Astrocyte of the cerebellum (primary cell): ENCODE measurements at regions not wholly inside any gene's neighbourhood (a gene's known extent, or its start where the extent isn't known, plus 50 kb on each side); places are given as distances from the start of the nearest gene placed in this dataset.

Experiments
- DNase-seq: peaks from one replicate; pipeline ENCODE4 v3.0.0-alpha.2; 2011; ENCODE audit warnings: low read depth
- H3K4me3 ChIP-seq: 2 replicates; pipeline ENCODE4 v1.5.1; 2011; ENCODE audit warnings: mild to moderate bottlenecking, low read depth, low read length, moderate library complexity
- in situ Hi-C: cut with HindIII; loops from 2 replicates; pipeline ENCODE4 v1.10.0; 2017; ENCODE audit warnings: low sequenced_read_pairs
- TF ChIP-seq, protein P1 (sequence below): IDR thresholded peaks from 2 replicates; pipeline ENCODE4 v1.5.1; 2012; ENCODE audit warnings: low read length, low read depth, moderate library complexity, mild to moderate bottlenecking; ENCODE audit errors: missing control alignments

DNA sequence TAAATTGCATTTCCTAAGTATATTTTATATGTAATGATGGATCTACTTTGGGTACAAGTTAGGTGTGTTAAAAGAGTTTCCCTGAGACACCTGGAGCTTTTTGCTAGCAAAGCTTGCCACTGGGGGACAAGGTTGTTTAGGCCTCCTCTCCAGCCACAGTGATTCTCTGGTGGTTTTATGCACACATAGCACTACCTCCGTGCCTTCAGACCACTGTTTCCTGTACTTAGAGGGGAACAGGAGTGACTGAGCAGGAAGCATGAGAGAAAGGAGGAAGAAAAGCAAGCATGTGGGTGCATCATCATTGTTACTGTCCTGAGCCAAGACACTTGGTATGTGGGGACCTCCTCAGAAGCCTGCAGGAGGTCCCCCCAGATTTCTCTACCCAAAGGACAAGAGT, 272.1 kb downstream of the RASEF start:
- TF ChIP-seq, protein P1, sequence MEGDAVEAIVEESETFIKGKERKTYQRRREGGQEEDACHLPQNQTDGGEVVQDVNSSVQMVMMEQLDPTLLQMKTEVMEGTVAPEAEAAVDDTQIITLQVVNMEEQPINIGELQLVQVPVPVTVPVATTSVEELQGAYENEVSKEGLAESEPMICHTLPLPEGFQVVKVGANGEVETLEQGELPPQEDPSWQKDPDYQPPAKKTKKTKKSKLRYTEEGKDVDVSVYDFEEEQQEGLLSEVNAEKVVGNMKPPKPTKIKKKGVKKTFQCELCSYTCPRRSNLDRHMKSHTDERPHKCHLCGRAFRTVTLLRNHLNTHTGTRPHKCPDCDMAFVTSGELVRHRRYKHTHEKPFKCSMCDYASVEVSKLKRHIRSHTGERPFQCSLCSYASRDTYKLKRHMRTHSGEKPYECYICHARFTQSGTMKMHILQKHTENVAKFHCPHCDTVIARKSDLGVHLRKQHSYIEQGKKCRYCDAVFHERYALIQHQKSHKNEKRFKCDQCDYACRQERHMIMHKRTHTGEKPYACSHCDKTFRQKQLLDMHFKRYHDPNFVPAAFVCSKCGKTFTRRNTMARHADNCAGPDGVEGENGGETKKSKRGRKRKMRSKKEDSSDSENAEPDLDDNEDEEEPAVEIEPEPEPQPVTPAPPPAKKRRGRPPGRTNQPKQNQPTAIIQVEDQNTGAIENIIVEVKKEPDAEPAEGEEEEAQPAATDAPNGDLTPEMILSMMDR, result no peak
- in situ Hi-C loops, result no loop called here

DNA sequence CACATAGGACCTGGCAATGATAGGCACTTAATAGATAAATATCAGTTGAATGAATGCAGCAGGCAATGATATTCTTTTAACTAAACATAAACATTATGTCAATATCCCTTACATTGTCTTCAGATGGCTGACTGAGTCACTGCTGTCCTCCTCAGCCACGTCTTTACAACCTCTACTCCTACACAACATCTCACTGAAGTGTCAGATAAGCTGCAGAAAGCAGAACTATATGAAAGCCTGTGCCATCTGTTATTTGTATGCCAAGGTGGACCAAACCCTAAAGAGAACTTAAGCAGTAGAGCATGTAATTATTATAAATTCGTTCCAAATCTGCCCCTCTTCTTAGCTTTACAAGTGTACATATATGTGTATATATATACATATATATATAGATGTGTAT, 271.2 kb downstream of the RASEF start:
- in situ Hi-C loops, result no loop called here
- no peak overlapping the region for H3K4me3 ChIP-seq
- TF ChIP-seq, protein P1, result no peak
- no peak for DNase-seq

More for the DNA sequence above, 272.1 kb downstream of the RASEF start:
- H3K4me3 ChIP-seq, result no peak overlapping the region
- DNase-seq, result no peak

DNA sequence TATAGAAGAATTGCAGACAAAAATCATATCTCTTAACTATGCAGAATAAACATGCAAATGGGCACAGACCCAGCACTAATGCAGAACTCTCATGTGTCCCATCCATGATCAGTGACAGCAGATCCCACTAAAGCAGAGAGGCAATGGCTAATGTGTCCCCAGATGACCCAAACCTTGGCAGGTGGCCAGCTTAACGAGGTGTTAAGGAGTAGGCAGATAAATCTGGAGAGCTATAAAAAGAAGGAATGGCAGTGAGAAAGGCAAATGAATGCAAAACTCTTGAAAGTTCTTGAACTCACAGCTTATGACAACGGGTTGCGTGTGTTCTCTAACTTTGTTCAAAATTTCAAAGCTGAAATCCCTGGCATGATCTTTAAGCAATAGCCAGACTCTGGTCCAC, 265.4 kb downstream of the RASEF start:
- in situ Hi-C loops, result no loop called here
- TF ChIP-seq, protein P1, result no peak
- no peak overlapping the region for H3K4me3 ChIP-seq
- DNase-seq, result no peak

GRCh38 chr9:82799286-82799685, 263.7 kb downstream of the RASEF start:
- DNase-seq, result no peak
- in situ Hi-C loops, result no loop called here
- no peak overlapping the region for H3K4me3 ChIP-seq
- TF ChIP-seq, protein P1, result no peak

GRCh38 chr9:82805027-82805426, 257.9 kb downstream of the RASEF start:
- H3K4me3 ChIP-seq, result no peak overlapping the region
- DNase-seq, result no peak
- TF ChIP-seq, protein P1, result no peak
- in situ Hi-C loops, result no loop called here

- TF ChIP-seq, protein P1, result no peak
- in situ Hi-C loops, result no loop called here
- no peak overlapping the region for H3K4me3 ChIP-seq
- DNase-seq, result no peak
These were observed 254.5 kb downstream of the RASEF start for GRCh38 chr9:82808478-82808877.

- peak; percentile 66 for DNase-seq
- H3K4me3 ChIP-seq, result no peak overlapping the region
- TF ChIP-seq, protein P1, result no peak
- in situ Hi-C loops, result no loop called here
These were observed 252.0 kb downstream of the RASEF start for GRCh38 chr9:82810915-82811314.
